GM12872 (cell line): ENCODE measurements at regions not wholly inside any gene's neighbourhood (a gene's known extent, or its start where the extent isn't known, plus 50 kb on each side); places are given as distances from the start of the nearest gene placed in this dataset.

Source experiments
- TF ChIP-seq, protein P1 (sequence below): IDR thresholded peaks from 3 replicates; pipeline ENCODE4 v1.5.1; 2011; ENCODE audit warnings: low read depth, mild to moderate bottlenecking, low read length, moderate library complexity; ENCODE audit not compliant: insufficient read depth

DNA sequence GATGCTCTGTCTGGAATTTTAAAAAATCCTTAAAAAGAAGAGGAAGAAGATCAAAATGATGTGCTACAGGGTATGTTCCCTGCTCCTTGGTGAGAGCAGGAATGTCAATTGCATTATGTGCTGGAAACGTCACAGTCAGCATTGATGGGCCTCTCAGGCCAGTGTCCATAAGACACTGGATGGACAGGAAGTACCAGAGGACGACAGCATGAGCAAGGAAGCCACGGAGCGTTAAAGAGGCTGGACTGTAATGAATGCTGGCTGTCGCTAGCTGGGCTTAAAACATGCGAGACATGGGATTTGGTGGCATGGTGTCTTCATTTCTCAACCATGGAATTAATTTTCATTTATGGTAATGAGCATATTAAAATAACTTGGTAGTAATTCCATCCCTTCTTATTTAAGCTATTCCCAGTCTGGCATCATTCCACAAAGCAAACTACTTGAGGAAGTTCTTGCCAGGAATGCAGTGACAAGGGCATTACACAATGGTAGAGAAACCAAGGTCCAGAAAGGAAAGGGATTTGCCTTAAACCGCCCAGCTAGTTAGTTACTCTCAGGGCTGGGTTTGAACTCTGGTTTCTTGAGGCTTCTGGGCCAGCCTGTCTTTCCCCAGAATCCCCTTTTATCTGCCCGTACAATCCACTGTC is 166.6 kb upstream of the SOX4 start:
- TF ChIP-seq, protein P1, sequence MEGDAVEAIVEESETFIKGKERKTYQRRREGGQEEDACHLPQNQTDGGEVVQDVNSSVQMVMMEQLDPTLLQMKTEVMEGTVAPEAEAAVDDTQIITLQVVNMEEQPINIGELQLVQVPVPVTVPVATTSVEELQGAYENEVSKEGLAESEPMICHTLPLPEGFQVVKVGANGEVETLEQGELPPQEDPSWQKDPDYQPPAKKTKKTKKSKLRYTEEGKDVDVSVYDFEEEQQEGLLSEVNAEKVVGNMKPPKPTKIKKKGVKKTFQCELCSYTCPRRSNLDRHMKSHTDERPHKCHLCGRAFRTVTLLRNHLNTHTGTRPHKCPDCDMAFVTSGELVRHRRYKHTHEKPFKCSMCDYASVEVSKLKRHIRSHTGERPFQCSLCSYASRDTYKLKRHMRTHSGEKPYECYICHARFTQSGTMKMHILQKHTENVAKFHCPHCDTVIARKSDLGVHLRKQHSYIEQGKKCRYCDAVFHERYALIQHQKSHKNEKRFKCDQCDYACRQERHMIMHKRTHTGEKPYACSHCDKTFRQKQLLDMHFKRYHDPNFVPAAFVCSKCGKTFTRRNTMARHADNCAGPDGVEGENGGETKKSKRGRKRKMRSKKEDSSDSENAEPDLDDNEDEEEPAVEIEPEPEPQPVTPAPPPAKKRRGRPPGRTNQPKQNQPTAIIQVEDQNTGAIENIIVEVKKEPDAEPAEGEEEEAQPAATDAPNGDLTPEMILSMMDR: no peak

- TF ChIP-seq, protein P1: no peak
Observed at GRCh38 chr6:21429291-21429690, 164.3 kb upstream of the SOX4 start.

GRCh38 chr6:21431526-21431925 is 162.0 kb upstream of the SOX4 start:
- TF ChIP-seq, protein P1: no peak

DNA sequence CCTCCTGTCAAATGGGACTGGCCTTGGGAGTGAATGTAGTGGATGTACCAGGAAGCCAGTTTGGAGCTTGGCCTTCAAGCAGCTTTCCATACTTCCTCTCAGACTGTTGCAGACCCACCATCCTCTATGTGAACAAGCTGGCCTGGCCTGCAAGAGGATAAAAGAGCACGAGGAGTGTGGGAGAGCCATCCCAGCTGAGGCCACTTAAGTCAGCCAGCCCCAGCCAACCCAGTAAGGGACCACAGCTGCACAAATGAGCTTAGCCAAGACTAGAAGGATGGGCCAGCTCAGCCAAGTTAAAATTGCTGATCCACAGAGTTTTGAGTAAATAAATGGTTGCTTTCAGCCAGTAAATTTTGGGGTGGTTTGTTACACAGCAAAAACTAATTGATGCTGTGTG is 156.9 kb upstream of the SOX4 start:
- TF ChIP-seq, protein P1: no peak

DNA sequence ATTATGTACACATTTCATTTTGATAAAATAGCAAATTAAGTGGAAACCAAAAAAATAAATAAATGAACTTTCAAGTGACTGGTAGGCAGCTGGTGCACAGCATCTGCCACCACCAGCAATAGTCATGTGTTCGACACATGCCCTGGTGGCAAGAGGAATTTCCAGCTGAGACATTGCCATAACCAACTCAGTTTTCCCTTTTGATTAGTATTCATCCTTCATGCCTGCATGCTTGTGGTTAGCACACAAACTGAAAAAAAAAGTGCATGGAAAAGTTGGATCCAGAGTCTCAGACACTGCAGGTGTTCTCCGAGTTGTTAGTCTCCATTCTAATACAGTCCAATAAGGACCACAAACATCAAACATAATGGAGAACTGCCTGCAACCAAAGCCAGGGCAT is 156.0 kb upstream of the SOX4 start:
- TF ChIP-seq, protein P1: no peak

DNA sequence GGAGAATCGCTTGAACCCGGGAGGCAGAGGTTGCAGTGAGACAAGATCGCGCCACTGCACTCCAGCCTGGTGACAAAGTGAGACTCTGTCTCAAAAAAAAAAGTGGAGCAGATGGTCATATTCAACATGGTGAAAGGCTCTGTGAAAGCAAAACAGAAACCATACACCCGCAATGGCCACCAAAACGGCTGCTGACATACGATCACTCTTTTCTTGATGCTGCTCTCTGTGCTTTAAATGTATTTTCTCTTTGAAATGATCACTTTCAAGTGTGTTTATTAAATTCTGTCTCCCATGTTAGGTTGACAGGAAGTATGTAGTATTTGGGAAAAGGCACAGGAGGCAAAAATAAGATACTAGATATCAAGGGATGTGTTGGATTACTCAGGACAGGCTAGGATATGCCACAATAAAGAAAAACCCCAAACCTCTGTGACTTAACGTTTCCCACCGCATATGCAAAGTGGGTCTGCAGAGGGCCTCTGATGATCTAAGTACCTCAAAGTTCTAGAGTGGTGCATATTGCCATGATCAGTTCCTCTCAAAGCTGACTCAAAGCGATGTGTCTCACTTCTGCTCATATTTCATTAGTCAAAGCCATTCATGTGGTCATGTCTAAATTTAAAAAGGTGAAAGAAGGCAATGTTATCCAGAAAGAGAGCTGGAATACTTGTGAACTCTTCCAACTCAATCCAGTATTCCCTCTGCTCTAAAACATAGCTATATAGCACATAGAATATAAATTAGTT is 155.1 kb upstream of the SOX4 start:
- TF ChIP-seq, protein P1: no peak

GRCh38 chr6:21438986-21439352 is 154.6 kb upstream of the SOX4 start:
- TF ChIP-seq, protein P1: no peak
